Suppressor macrophage treated with lipopolysaccharide for 1 hour (primary cell): ENCODE measurements at regions not wholly inside any gene's neighbourhood (a gene's known extent, or its start where the extent isn't known, plus 50 kb on each side); places are given as distances from the start of the nearest gene placed in this dataset.

Source experiments
- DNase-seq, 3 donors: peaks; one replicate each; pipeline ENCODE4 v3.0.0-alpha.2; 2020 to 2022

DNA sequence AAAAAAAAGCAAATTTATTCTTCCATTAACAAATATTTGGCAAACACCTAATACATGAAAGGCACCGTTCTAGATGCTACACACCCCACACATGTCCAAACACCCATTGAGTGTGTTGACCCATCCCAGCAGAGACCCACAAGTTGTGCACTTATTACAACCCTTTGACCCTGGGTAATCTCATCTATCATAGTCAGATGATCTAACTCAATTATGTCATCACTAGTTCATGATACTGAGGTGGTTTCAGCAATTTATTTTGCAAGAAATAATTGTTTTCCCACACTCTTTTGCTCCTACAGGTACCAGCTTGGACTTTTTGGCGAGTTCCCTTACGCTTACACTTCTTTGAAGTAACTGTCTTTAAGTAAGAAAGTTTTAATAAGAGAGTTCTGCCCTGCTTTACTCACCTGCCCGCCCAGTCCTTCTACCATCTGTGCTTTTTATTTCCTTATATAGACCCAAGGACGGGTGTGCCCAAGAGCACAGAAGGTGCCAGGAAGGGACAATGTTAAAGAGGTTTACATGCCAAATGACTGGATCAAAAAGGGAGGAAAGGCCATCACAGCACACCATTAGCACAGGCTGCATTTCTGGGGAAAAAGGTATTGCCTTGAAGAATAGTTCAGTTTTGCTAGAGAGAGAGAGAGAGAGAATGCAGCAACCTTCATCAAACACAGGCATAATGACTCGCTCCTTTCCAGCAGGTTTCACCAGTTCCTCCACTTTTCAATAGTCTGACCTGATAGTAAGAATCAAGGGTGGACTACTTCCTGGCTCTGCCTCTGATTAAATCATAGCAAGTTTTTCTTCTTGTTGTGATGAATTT lies 54.5 kb upstream of the ATP11B start:
- DNase-seq, result no peak

DNA sequence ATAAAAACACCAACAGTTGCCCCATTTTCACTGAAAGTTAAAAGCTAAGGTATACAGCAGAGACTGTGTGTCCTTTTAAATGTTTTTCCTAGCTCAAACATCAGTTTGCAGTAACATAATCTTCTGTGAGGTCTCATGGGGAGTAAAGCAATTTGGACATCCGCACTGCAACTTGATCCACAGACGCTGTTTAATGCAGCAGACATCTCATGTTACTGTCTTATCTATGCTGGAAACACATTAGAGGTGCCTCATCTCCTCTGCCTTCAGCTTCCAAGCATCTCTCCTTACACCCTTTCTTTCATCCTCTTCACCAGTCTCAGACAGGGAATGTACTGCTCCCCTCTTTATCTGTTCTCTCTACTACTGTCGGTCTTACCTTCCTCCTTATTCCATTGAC lies 53.7 kb upstream of the ATP11B start:
- DNase-seq, result no peak

DNA sequence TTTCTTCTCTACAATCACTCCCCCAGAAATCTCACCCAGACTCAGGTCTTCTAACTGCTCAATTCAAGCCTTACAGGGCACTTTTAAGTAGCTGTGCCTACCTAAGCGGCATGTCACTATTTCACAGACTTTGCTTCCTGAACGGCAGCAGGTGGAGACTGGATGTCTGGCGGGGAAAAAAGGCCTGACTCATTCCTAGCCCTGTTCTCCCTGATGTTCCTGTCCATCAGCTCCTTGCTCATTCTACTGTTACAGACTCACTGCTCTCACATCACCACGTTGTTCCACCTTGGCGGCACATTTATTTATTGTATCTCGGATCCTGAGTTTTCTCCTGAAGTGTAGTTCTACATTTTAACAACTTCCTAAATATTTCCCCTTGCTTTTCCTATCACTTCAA lies 52.6 kb upstream of the ATP11B start:
- DNase-seq, result no peak

- DNase-seq, result no peak
Measured at GRCh38 chr3:182741214-182741613, 52.1 kb upstream of the ATP11B start.
